GM19468 (cell line): ENCODE measurements at regions not wholly inside any gene's neighbourhood (a gene's known extent, or its start where the extent isn't known, plus 50 kb on each side); places are given as distances from the start of the nearest gene placed in this dataset.

Source experiments
- ATAC-seq: cut with Tn5 transposase; IDR thresholded peaks from one replicate; pipeline ENCODE4 v1.9.1; 2021; ENCODE audit warnings: mild to moderate bottlenecking, moderate library complexity, moderate number of reproducible peaks; ENCODE audit not compliant: unreplicated experiment; ENCODE audit errors: extremely low read depth

DNA sequence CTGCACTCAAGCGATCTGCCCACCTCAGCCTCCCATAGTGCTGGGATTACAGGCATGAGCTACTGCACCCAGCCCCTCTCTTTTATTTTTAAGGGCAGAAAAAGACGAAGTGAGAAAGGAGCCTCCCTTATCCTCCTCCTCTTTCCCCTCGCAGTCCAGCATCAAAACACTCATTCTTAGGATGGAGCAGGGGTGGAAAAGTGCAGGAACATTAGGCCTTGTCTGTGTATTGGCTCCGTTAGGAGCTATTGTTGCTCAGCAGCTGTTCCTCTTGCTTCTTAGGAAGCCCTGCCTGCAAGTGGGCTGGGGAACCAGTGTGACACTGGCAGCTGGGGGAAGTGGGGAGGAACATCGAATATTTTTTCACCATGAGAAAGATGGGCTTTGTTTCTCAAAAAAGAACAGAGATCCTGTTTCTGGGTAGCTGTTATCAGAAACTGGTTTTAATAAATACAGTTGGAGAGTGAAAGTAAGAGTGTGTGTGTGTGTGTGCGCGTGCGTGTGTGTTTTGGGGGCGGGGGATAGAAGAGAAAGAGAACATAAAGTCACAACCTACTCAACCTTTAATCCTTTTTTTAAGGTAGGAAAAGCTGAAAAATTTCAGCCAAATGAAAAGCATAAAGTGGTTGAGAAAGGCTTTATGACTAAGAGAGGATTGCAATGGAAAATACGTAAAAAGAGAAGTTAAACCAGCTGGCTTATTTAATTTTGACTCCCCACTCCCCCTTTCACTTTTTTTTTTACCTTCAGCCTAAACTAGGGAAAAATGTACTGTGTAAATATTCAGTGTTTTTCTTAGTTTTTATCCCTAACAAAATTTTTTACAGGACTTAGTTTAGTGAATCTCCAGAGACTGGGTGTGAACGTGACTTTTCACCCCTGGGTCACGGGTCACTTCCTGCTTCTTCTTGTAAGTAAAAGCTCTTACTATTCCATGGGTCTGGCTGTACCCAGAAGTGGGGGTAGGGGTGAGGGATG, 197.2 kb upstream of the PLEKHG7 start:
- no peak for ATAC-seq

DNA sequence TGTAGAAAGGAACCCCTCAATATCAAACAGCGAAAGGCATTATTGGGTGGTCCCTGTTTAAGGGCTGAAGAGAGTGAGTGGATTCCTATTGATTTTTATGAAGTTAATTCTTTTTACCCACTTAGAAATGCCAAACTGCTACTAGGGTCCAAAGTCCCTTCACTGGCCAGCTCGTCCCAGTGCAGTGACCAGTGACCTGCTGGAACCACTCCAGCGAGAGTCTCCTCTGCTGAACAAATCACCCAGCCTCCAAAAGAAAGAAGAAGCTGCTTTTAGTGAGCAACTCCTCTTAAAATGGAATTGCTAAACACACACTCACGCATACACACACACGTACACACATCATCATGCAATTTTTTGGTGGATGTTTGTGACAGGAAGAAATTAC, 198.2 kb upstream of the PLEKHG7 start:
- ATAC-seq = no peak

DNA sequence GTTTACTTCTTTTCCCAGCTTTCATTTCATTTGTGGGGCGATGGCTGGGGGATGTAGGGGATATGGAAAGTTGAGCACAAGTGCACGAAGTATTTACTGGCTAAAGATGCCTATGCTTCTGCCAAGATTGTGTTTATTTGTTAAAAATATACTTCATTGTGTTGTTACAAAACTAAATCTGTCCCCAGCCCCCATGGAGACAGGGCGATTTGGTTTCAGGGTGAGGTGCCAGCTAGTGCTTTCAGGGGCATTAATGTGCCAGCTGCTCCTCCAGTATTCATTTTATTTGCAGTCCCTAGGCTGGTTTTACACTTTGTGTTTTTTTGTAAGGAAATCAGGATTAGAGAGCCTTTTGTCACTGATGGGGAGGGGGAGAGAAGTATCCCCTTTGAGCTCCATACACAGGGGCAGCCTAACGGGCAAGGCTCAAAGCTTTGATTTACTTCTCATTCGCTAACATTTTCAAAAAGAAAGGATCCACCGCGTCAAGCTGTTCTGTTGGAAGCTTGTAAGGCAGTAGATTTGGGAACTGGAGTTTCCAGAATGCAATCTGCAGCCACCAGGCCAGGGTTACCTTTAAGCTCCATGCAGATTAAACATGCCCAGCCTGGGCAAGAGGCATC, 198.7 kb upstream of the PLEKHG7 start:
- no peak for ATAC-seq

DNA sequence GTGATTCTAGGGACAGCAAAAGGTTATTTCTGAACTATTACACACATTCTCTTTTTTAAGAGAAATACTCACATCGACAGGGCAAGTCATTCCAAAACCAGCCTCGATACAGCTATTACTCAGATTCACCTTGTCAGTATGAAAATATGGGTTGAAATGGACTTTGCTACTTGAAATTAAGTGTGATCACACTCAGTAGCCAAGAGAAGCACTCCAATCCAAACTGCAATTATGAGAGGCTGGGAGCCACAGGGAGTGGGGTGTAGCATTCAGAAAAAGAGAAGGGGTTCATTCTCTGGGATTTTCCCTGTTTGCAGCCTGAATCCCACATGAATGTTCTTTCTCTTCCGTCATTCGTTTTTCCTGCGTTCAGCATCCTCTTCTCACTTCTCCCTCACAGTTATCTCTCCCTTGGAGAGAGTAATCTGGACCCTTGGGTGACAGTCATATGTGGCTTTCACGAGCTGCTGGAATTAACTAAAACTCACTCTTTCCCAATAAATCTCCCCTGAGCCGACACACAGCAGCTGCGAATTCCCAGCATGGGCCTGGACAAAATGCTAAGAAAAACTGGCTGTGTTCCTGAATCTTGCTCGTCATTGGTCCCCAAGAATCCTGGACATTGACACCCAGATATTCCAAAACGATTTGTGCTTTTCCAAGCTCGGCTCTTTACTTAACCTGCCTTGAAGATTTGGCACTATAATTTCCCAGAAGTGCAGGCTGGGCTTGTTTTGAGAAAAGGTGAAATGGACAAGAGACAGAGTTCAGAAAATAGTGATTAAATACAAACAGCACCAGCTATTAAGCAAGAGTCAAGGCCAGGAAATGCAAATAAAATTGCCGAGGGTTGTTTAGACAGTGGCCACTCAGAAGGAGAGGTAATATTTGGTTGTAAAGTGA, 199.5 kb upstream of the PLEKHG7 start:
- peak; percentile 27 for ATAC-seq

DNA sequence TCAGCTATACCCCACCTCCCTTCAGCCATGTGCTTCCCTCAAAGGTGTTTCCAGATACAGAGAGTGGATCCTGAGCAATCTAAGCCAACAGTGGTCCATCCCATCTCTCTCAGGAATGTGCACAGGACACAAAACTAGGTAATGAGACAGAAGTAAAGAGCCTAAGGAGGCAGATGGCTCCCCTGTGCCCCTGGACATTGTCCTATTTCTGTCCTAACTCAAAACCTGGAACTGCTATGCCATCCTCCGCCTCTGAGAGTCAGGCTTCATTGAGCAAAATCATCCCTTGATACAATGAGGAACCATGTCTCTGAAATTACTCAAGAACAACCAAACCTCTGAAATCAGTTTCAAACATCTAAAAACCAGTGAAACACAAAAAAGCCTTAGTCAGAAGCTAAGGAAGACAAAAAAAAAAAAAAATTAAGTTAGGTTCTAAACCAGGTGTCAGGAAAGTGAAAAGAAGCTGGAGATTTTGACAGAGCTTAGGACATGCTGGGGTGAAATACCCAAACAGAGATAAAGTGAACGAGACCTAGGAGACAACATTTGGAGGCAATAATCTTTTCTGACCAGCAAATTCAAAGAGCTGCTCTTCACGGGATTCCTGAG, 200.3 kb upstream of the PLEKHG7 start:
- ATAC-seq = peak; percentile 42

DNA sequence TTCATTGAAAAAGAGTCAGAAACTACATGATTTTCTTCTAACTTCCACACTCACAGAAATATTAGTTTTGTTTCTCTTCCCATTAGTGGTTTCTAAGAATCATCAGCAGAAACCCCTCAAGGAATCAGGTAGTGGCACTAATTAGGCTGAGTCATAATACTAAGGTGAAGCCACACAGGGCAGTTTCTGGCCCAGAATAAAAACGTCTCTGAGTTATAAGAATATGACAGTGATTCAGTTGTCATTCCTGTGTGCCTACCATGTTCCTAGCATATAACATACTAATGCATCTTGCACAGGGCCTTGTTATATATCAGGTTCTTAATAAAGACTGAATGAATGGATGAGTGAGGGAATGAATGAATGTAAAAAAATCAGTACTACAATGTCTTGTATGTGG, 206.0 kb upstream of the PLEKHG7 start:
- peak; percentile 70 for ATAC-seq

DNA sequence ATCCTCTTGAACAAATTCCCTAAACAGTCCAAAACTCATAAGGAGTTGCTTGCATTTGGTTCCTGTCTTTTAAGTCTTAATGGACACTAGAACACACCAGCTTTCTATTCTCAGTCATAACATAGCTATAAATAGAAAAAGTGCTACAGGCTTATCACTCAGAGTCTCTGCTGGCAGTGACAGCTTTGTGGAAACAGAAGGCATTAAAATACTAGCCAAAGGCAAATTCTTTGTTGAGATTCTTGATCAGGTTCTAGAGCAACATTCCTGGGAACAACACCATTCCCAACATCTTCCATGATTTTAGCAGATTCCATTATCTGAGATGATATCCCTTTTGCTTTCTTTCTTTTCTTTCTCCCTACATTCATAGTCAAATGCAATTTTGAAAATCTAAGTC, 207.7 kb upstream of the PLEKHG7 start:
- ATAC-seq = no peak

DNA sequence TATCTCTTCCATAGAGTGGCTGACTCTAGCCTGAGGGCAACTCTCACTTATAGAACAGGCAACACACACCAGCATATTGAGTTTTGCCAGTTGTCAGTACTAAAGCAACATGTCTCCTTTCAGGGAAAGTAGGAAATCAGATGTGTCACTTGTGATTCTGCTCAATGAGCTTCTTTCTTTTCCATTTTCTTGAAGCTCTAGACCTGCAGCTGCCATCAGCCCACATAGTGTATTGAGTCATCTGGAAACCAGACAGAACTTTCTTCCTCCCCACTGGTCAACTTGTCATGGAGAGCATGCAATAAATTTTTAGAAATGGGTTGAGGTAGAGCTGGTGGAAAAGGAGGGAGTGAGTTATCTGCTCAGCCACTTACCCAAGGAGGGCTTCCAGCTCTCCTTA, 209.0 kb upstream of the PLEKHG7 start:
- no peak for ATAC-seq

DNA sequence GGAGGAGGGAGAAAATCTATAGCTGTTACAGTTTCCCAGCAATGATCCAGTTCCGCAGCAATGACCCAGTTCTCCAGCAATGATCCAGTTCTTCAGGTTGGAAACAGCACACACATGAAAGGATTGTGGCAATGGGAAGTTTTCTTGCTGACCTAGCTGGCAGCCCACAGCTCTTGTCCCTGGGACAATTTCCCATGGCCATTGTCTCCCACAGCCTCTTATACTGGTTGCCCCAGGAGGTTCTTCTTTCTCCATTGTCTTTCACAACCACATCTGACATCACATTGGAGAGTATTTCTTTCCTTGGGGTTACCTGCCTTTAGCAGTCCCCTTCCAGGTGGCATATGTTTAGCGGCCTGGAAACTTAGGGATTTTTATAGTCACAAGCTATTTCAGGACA, 209.8 kb upstream of the PLEKHG7 start:
- ATAC-seq = no peak

DNA sequence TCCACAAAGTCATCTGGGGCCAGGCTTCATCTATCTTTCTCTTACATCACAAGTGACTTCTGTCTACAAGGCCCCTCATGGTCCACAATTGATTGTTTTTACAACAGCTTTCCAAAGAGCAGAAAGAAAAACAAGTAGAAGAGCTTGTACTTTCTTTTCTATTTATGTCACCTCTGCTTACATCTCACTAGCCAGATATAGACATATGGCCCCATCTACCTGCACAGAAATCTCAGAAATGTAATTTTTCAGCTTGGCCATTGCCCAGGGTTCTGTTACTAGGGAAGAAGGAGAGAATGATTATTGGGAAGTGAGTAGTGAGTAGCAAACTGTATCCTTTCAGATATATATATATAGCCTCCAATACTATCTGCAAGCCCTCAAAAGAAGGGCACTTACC, 210.5 kb upstream of the PLEKHG7 start:
- no peak for ATAC-seq

DNA sequence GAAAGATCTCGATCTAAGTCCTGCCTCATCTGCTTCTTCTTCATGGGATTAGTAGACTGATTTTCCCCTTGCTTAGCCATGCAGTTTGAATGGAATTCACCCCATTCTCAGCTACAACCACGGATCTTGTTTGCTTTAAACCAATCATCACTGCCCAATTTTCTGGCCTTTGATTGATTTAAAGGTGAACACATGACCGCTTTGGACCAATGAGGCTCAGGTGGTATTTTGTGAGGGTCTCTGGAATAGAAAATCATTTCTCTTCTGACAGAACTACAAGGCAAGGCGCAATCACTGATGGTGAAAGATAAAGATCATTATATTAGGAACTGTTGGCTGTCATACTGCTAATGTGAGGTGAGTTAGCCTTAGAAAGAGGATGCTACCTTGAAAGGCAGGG, 213.0 kb upstream of the PLEKHG7 start:
- no peak for ATAC-seq

DNA sequence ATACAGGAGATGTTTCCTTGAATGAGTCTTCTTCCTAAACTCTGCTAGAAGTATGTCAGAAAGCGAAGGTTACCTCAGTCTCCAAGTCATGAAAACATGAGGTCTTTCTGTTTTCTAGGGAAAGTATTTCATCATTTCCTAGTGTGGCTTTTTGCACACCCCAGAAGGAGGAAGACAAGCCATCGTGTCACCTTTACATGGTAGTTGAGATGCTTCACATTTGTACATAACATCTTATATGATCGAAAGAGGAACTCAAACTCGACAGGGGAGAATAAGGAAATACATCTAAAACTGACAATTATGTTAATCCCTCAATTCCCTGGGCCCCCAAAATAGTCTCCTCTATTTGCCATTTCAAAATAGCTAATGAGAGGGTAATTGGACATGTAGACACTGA, 214.1 kb upstream of the PLEKHG7 start:
- no peak for ATAC-seq

DNA sequence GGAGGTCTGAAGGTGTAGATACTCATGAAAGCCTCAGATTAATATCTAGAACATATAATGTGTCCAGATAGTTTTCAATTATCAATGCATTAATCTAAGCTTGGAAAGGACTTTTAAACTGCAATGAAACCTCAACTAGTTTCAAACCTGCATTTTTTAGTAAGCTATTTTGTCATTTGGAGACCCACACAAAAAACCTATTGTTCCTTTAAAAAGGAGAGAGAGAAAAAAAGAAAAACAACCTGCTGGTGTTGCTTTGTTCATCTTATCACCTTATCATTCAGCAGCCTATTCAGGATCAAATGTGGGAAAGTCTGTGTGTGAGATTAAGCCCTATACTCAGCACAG, 215.7 kb upstream of the PLEKHG7 start:
- no peak for ATAC-seq

DNA sequence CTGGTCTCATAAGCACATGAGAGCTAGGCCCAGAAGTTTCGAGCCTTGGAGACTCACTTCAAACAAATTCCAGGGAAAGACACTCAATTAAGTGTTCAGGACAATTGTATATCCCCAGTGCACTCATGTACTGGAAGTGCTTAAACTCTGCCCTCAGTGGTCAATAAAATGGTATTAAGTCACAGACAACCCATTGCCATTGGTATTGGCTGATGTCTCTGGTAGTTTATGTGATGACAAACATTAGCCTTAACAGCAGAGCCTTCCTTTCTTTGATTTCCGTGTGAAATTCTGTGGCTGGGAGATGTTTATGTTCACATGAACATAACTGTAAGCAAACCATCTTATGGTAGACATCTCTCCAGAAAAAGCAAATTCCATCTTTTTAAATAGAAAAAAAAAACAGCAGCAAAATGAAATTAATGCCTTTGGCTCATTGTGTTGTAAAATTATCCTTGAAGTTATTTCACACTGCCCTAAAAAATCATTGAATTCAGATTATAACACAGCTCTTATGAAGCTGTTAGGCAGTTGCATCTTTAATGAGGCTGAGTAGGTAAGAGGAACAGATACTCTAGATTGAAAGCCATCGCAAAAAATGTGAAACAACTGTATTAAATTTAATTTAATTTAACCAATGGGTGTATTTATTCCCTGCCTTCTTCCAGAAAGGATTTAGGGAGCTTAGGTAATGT, 216.2 kb upstream of the PLEKHG7 start:
- ATAC-seq = no peak

DNA sequence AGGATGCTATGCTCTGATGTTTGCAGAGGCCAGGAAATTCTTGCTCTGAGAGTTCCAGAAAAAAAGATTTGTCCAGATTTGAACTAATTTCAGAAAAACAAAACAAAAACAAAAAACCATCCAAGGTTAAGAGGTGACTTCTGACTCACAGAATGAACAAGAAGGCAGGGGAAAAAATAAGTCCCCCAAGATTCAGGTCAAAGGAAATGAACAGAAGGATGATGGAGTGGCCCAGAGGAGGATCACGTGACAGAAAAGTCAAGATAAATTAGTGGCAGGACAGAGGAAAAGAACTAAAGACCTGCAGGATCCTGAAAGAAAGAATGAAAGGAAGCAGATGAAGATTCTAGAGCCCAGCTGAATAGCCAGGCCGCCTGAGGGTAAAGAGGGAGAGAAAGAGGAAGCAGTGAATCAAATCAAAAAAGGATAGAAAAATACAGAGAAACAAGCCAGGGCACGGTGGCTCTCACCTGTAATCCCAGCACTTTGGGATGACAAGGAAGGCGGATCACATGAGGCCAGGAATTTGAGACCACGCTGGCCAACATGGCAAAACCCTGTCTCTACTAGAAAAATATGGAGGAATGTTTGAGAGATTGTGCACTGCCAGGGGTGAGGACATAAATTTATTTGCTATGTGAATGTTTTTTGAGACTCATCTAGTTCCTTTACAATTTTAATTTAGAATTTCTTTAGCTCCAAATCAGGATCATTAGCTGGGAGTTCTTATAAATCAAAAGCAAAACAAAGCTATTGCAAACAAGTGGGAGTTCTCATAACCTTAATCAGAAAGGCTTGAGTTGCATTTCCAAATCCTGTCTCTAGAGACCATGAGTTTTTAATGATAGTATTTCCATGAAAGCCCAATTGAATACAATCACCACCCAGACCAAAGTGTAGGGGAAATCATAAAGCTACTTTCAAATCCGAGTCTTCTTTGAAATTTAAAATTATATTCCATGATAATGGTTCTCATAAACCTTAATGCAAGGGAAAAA, 217.1 kb upstream of the PLEKHG7 start:
- ATAC-seq = no peak

DNA sequence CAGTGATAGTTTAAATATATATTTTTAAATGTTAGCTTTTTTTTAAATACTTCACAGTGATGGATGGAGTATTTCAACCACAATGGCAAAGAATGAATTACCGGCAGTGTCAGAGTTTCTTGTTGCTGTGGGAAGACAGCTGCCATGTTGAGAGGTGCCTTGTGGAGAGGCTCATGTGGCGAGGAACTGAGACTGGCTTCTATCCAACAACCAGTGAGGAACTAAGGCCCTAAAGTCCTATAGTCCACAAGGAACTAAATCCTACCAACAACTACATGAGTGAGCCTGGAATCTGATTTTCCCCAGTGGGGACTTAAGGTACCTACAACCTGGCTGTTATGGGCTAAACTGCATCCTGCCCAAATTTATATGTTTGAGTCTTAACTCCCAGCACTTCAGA, 220.2 kb upstream of the PLEKHG7 start:
- ATAC-seq = no peak

DNA sequence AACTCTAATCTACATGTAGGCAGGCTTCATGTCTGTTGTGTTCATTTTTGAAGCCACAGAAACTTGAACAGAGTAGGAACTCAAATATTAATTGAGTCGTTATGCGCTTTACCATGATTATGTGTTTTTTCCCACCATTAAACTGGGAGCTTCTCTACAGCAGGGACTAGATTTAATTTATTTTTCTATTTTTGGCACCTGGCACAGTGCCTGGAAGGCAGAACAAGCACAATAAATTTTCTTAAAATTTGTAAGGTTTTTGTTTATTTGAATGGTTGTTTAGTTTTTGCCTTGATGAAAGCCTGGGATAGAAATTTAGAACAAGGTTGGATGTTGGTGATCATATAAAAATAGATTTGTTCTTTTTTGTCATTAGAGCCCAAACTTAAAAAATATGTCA, 221.7 kb upstream of the PLEKHG7 start:
- ATAC-seq = no peak

DNA sequence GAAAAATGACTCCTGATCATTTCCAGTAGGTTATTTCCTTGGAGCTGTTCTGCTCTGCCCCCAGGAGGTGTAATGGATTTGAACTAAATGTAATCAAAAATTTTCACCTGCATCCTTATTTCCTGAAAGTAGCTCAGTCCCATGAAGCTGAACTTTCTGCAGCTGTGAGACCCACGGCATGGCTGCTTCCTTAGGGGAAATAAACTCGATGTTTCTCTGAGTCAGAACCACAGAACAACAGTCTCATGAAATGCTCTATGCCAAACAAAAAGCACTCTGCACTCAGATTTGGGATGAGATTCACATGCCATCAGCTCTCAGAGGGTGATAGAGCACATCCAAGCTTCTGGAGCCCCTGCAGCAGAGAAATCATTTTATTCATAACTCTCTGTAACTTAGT, 224.1 kb upstream of the PLEKHG7 start:
- ATAC-seq = no peak

DNA sequence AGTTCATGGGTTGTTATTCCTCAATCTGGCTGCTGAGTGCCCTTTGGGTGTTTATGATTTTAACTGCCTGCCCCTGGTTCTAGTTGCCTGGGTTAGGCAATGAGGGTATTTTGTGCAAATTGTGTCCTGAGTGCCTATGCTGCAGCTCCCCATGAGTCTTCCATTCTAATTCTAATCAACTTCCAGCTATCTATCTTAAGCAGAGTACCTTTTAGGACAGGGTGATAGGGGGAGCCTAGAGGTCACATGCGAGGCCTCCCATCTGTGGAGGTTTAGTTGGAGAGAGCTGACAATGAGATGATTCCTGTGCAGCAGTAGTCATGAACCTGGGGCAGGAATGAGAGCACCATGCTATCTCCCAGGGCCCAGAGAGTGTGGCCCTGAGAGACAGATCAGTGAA, 225.9 kb upstream of the PLEKHG7 start:
- no peak for ATAC-seq
